T-helper 2 cell treated with Interferon-gamma antibody and Interleukin-4, amounts not matched to agents 5 μg/mL and 100 μg/mL, for 36 hours (primary cell): ENCODE measurements at regions not wholly inside any gene's neighbourhood (a gene's known extent, or its start where the extent isn't known, plus 50 kb on each side); places are given as distances from the start of the nearest gene placed in this dataset.
"Not testable (repeated sequence)": the region's sequence is repeated elsewhere in the genome, so short reads cannot be mapped to it uniquely, and the experiment has no call there.

ENCODE experiments used
- DNase-seq: peaks from one replicate; pipeline ENCODE4 v3.0.0; 2021; ENCODE audit warnings: low spot score
- H3K27ac Mint-ChIP-seq: one replicate; pipeline ENCODE4 v1.8.0; 2021; ENCODE audit warnings: mild to moderate bottlenecking, mixed read lengths
- H3K27me3 Mint-ChIP-seq: one replicate; pipeline ENCODE4 v1.8.0; 2021; ENCODE audit warnings: low read depth, mixed read lengths
- H3K36me3 Mint-ChIP-seq: one replicate; pipeline ENCODE4 v1.8.0; 2021; ENCODE audit warnings: low read depth, mixed read lengths
- H3K4me1 Mint-ChIP-seq: one replicate; pipeline ENCODE4 v1.8.0; 2021; ENCODE audit warnings: low read depth, mixed read lengths
- H3K4me3 Mint-ChIP-seq: one replicate; pipeline ENCODE4 v1.8.0; 2022; ENCODE audit warnings: mild to moderate bottlenecking, moderate library complexity, mixed read lengths
- H3K9me3 Mint-ChIP-seq: one replicate; pipeline ENCODE4 v1.8.0; 2021; ENCODE audit warnings: mixed read lengths

GRCh38 chr3:110944782-110945181 is 126.8 kb upstream of the NECTIN3 start:
- no peak overlapping the region for H3K4me3 Mint-ChIP-seq
- no peak for DNase-seq
- H3K36me3 Mint-ChIP-seq, result no peaks in the 10 kb centered on the region

GRCh38 chr3:110946810-110947209 is 124.8 kb upstream of the NECTIN3 start:
- no peaks in the 10 kb centered on the region for H3K36me3 Mint-ChIP-seq

More at GRCh38 chr3:110944782-110945181, 126.8 kb upstream of the NECTIN3 start:
- Mint-ChIP-seq H3K4me1 (no peaks in the 10 kb centered on the region), H3K27ac (no peak overlapping the region), H3K27me3 (no peaks in the 10 kb centered on the region), H3K9me3 (peaks cover 34% of the 10 kb centered on the region)

GRCh38 chr3:110949194-110949593 is 122.4 kb upstream of the NECTIN3 start:
- DNase-seq, H3K4me1 Mint-ChIP-seq, H3K36me3 Mint-ChIP-seq, H3K27me3 Mint-ChIP-seq, H3K27ac Mint-ChIP-seq, H3K4me3 Mint-ChIP-seq: not testable (repeated sequence)
- H3K9me3 Mint-ChIP-seq, result peaks cover 41% of the 10 kb centered on the region

More at GRCh38 chr3:110946810-110947209, 124.8 kb upstream of the NECTIN3 start:
- H3K9me3 Mint-ChIP-seq, result peaks cover 41% of the 10 kb centered on the region
- H3K27me3 Mint-ChIP-seq, result no peaks in the 10 kb centered on the region
- H3K4me3 Mint-ChIP-seq, result no peak overlapping the region
- no peaks in the 10 kb centered on the region for H3K4me1 Mint-ChIP-seq
- no peak for DNase-seq
- H3K27ac Mint-ChIP-seq, result no peak overlapping the region

DNA sequence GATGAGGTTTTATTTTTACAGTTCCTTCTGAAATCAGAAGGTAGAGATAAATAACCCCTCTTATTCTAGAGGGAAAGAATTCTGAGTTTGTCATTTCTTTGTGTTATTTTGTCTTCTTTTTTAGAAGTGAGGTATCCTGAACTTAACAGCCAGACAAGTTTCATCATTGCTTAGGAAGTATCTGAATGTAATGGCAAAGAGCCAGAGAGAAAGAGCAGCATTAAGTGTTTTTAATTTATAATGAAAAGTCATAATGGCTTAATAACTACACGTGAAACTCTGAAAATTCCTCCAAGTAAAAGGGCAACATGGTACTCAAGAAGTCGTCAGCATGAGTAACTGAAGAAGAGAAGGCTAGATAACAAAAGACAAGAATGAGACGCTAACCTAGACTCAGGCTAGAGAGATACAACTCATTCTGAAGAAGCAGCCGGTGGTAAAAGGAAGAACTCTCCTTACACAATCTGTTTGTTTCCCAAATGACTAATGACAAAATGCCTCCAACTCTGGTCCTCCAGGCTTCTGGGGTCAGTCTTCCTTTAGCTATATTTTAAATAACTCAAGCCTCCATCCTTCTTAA is 116.2 kb upstream of the NECTIN3 start:
- Mint-ChIP-seq H3K4me1 (no peaks in the 10 kb centered on the region), H3K27ac (no peak overlapping the region), H3K4me3 (no peak overlapping the region), H3K27me3 (no peaks in the 10 kb centered on the region), H3K36me3 (no peaks in the 10 kb centered on the region), H3K9me3 (peaks cover 1% of the 10 kb centered on the region)
- no peak for DNase-seq

- no peak overlapping the region for H3K27ac Mint-ChIP-seq
- no peaks in the 10 kb centered on the region for H3K9me3 Mint-ChIP-seq
- H3K4me1 Mint-ChIP-seq, result no peaks in the 10 kb centered on the region
- H3K4me3 Mint-ChIP-seq, result no peak overlapping the region
- no peak for DNase-seq
- H3K27me3 Mint-ChIP-seq, result no peaks in the 10 kb centered on the region
- no peaks in the 10 kb centered on the region for H3K36me3 Mint-ChIP-seq
These were observed 115.5 kb upstream of the NECTIN3 start for GRCh38 chr3:110956081-110956480.

GRCh38 chr3:110957247-110958025 is 114.2 kb upstream of the NECTIN3 start:
- no peaks in the 10 kb centered on the region for H3K4me1 Mint-ChIP-seq
- H3K36me3 Mint-ChIP-seq, result no peaks in the 10 kb centered on the region
- H3K4me3 Mint-ChIP-seq, result no peak overlapping the region
- no peaks in the 10 kb centered on the region for H3K27me3 Mint-ChIP-seq
- H3K9me3 Mint-ChIP-seq, result no peaks in the 10 kb centered on the region
- DNase-seq, result no peak
- H3K27ac Mint-ChIP-seq, result no peak overlapping the region

DNA sequence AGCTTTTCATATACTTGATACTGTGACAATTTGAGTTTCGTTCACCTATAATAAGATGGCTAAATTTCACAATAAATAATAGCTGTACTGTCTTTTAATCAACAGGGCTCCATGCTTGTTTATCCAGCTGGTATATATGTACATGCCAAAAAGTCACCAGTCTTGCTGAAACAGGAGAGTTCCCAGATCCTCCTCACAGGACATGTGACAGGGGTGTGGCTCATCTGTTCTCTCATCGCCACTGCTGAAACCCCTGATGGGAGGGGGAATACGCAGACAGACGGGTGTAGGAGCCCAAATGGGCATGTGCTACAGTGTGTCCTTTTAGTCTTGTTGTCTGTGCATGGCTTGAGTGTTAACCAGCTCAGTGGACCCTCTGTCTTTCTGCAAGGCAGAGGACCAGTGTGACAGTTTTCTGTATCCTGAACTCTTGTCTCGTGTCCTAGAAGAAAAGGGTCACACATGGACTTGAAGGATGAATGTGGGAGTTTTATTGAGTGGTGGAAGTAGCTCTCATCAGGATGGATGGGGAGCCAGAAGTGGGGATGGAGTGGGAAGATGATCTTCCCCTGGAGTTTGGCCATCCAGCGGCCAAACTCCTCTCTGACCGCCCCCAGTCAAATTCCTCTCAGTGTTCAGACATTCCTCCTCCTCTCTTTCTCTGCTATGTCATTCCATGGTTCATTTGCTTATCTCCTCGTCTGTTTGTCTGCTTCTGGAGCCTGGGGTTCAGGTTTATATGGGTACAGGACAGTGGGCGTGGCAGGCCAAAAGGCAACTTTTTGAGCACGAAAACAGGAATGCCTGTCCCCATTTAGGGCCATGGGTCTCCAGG is 113.1 kb upstream of the NECTIN3 start:
- no peaks in the 10 kb centered on the region for H3K36me3 Mint-ChIP-seq
- no peaks in the 10 kb centered on the region for H3K27me3 Mint-ChIP-seq
- no peaks in the 10 kb centered on the region for H3K4me1 Mint-ChIP-seq
- no peak overlapping the region for H3K4me3 Mint-ChIP-seq
- H3K9me3 Mint-ChIP-seq, result no peaks in the 10 kb centered on the region
- no peak for DNase-seq
- no peak overlapping the region for H3K27ac Mint-ChIP-seq

- Mint-ChIP-seq H3K4me1 (no peaks in the 10 kb centered on the region), H3K36me3 (no peaks in the 10 kb centered on the region), H3K27ac (no peak overlapping the region), H3K4me3 (no peak overlapping the region), H3K9me3 (peaks cover 3% of the 10 kb centered on the region), H3K27me3 (no peaks in the 10 kb centered on the region)
- DNase-seq, result no peak
These were observed 105.6 kb upstream of the NECTIN3 start for GRCh38 chr3:110965976-110966375.

- no peak overlapping the region for H3K4me3 Mint-ChIP-seq
- H3K4me1 Mint-ChIP-seq, result no peaks in the 10 kb centered on the region
- DNase-seq, result no peak
- peaks cover 3% of the 10 kb centered on the region for H3K9me3 Mint-ChIP-seq
- H3K27me3 Mint-ChIP-seq, result no peaks in the 10 kb centered on the region
- no peak overlapping the region for H3K27ac Mint-ChIP-seq
- H3K36me3 Mint-ChIP-seq, result no peaks in the 10 kb centered on the region
These were observed 104.5 kb upstream of the NECTIN3 start for GRCh38 chr3:110966966-110967663.

- peaks cover 3% of the 10 kb centered on the region for H3K9me3 Mint-ChIP-seq
- DNase-seq, result no peak
- H3K36me3 Mint-ChIP-seq, result no peaks in the 10 kb centered on the region
- H3K27me3 Mint-ChIP-seq, result peaks cover 2% of the 10 kb centered on the region
- H3K4me1 Mint-ChIP-seq, result no peaks in the 10 kb centered on the region
- no peak overlapping the region for H3K27ac Mint-ChIP-seq
- no peak overlapping the region for H3K4me3 Mint-ChIP-seq
These were observed 103.5 kb upstream of the NECTIN3 start for GRCh38 chr3:110968076-110968475.

- no peaks in the 10 kb centered on the region for H3K36me3 Mint-ChIP-seq
- peaks cover 4% of the 10 kb centered on the region for H3K27me3 Mint-ChIP-seq
- H3K4me1 Mint-ChIP-seq, result no peaks in the 10 kb centered on the region
- H3K9me3 Mint-ChIP-seq, result peaks cover 1% of the 10 kb centered on the region
- no peak overlapping the region for H3K4me3 Mint-ChIP-seq
- H3K27ac Mint-ChIP-seq, result no peak overlapping the region
- DNase-seq, result no peak
These were observed 102.1 kb upstream of the NECTIN3 start for GRCh38 chr3:110969229-110970211.

DNA sequence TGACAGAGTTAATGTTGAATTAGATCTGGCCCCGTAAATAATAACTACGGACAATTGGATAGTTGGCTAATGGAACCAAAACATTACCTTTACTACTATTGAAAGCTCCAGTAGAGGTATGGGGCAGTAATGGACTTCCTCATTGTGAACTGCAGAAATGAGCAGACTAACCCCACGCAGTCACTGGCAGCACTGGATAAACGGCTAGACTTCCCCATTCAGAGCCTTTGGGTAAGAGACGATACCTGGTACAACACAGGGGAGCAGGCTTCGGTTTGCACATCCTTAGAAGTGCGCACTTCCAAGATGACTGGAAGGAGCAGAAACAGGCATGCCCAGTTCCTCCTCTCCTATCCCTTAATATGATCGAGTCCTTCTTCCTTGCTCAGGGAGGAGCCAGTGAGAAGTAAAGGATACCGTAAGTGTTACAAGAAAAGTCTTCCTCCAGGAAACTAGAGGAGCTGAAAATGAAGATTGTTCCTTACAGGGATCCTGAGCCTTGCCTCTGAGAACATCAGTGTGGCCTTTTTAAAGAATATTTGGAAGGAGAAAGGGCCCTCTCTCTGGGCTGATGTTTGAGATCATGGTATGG is 100.5 kb upstream of the NECTIN3 start:
- Mint-ChIP-seq H3K4me1 (no peaks in the 10 kb centered on the region), H3K4me3 (no peak overlapping the region), H3K9me3 (no peaks in the 10 kb centered on the region), H3K36me3 (no peaks in the 10 kb centered on the region), H3K27me3 (peaks cover 5% of the 10 kb centered on the region), H3K27ac (no peak overlapping the region)
- no peak for DNase-seq
